IMR-90 (cell line): ENCODE measurements at regions not wholly inside any gene's neighbourhood (a gene's known extent, or its start where the extent isn't known, plus 50 kb on each side); places are given as distances from the start of the nearest gene placed in this dataset.

Source experiments
- ATAC-seq: fragments of 200-7000 bp; cut with Tn5 transposase; 2 replicates; pipeline ENCODE4 v1.9.1; 2020; ENCODE audit warnings: low read depth, mild to moderate bottlenecking, moderate library complexity
- BruUV-seq: library from RNA; stranded (reverse); fragments of 400-500 nt; replicated peaks from 2 replicates; lab custom pipeline; 2021; lab: Mats Ljungman, UMichigan
- CTCF ChIA-PET: fragments of 300-600 bp; formaldehyde crosslinking; extraction: SDS; loops from one replicate; lab custom pipeline; 2021; ENCODE audit warnings: antibody characterized with exemption; lab: Yijun Ruan, JAX
- POLR2A ChIA-PET: fragments of 300-600 bp; sonication (Branson Sonifier 250); formaldehyde crosslinking; loops from one replicate; lab custom pipeline; 2022; ENCODE audit warnings: antibody characterized with exemption; ENCODE audit not compliant: unreplicated experiment; lab: Charles Lee
- DNase-seq: peaks from one replicate; pipeline ENCODE4 v3.0.0; 2013
- H2AFZ ChIP-seq: replicated peaks from 2 replicates; pipeline ENCODE3; 2013; ENCODE audit warnings: low read length, mild to moderate bottlenecking; ENCODE audit not compliant: poor library complexity
- H2AK5ac ChIP-seq: 2 replicates; pipeline ENCODE4 v1.6.1; 2013; ENCODE audit warnings: low read depth, low read length, inconsistent platforms
- H2AK9ac ChIP-seq: replicated peaks from 2 replicates; pipeline ENCODE3; 2013; ENCODE audit warnings: mild to moderate bottlenecking, low read depth, low read length, moderate library complexity; ENCODE audit not compliant: poor library complexity
- H2BK120ac ChIP-seq: 2 replicates; pipeline ENCODE4 v1.6.1; 2013; ENCODE audit warnings: low read depth, low read length, inconsistent platforms
- H2BK15ac ChIP-seq: 3 replicates; pipeline ENCODE4 v1.6.1; 2013; ENCODE audit warnings: low read depth, low read length, inconsistent platforms
- H2BK20ac ChIP-seq: 2 replicates; pipeline ENCODE4 v1.6.1; 2013; ENCODE audit warnings: low read depth, mild to moderate bottlenecking, inconsistent platforms, low read length, moderate library complexity
- H2BK5ac ChIP-seq: 2 replicates; pipeline ENCODE4 v1.6.1; 2013; ENCODE audit warnings: mild to moderate bottlenecking, low read depth, low read length, inconsistent platforms; ENCODE audit not compliant: poor library complexity, severe bottlenecking
- H3K14ac ChIP-seq: replicated peaks from 2 replicates; pipeline ENCODE4 v1.6.1; 2013; ENCODE audit warnings: low read depth, low read length, inconsistent platforms
- H3K18ac ChIP-seq: 2 replicates; pipeline ENCODE4 v1.6.1; 2013; ENCODE audit warnings: low read depth, low read length, control low read depth
- H3K23ac ChIP-seq: 2 replicates; pipeline ENCODE4 v1.6.1; 2013; ENCODE audit warnings: low read depth, low read length, inconsistent platforms
- H3K27ac ChIP-seq: 2 replicates; pipeline ENCODE4 v1.5.1; 2013; ENCODE audit warnings: mild to moderate bottlenecking, control low read depth, low read length; ENCODE audit not compliant: insufficient read depth
- H3K27me3 ChIP-seq: 2 replicates; pipeline ENCODE4 v1.6.1; 2013; ENCODE audit warnings: low read length; ENCODE audit not compliant: control insufficient read depth, insufficient read depth
- H3K36me3 ChIP-seq: 2 replicates; pipeline ENCODE4 v1.6.1; 2013; ENCODE audit warnings: low read length, mixed read lengths; ENCODE audit not compliant: control insufficient read depth, insufficient read depth
- H3K4ac ChIP-seq: 2 replicates; pipeline ENCODE4 v1.6.1; 2013; ENCODE audit warnings: low read depth, low read length, inconsistent platforms
- H3K4me1 ChIP-seq: 2 replicates; pipeline ENCODE4 v1.6.1; 2013; ENCODE audit warnings: low read length, mixed read lengths; ENCODE audit not compliant: control insufficient read depth, insufficient read depth
- H3K4me2 ChIP-seq: 2 replicates; pipeline ENCODE4 v1.6.1; 2013; ENCODE audit warnings: low read depth, mild to moderate bottlenecking, control low read depth, low read length, moderate library complexity
- H3K4me3 ChIP-seq: 2 replicates; pipeline ENCODE4 v1.5.1; 2013; ENCODE audit warnings: low read depth, mild to moderate bottlenecking, control low read depth, low read length, moderate library complexity; ENCODE audit not compliant: insufficient read depth
- H3K56ac ChIP-seq: 2 replicates; pipeline ENCODE4 v1.6.1; 2013; ENCODE audit warnings: low read length, inconsistent platforms; ENCODE audit not compliant: insufficient read depth; ENCODE audit errors: extremely low read depth
- H3K79me1 ChIP-seq, 2 experiments: 2 replicates each; pipeline ENCODE4 v1.6.1; 2013; ENCODE audit warnings: low read length in 2 of 2, inconsistent platforms in 1 of 2, low read depth in 1 of 2
- H3K9ac ChIP-seq: 2 replicates; pipeline ENCODE4 v1.6.1; 2013; ENCODE audit warnings: low read depth, low read length, control low read depth
- H3K9me1 ChIP-seq: 2 replicates; pipeline ENCODE4 v1.6.1; 2013; ENCODE audit warnings: low read length, inconsistent platforms; ENCODE audit not compliant: insufficient read depth
- H3K9me3 ChIP-seq: 2 replicates; pipeline ENCODE4 v1.6.1; 2013; ENCODE audit warnings: low read length; ENCODE audit not compliant: control insufficient read depth, insufficient read depth
- H4K20me1 ChIP-seq: 2 replicates; pipeline ENCODE4 v1.6.1; 2013; ENCODE audit warnings: low read length, inconsistent platforms; ENCODE audit not compliant: insufficient read depth
- H4K5ac ChIP-seq: 2 replicates; pipeline ENCODE4 v1.6.1; 2013; ENCODE audit warnings: mild to moderate bottlenecking, low read depth, low read length, control low read depth
- H4K8ac ChIP-seq, 2 experiments: 2 replicates each; pipeline ENCODE4 v1.6.1; 2013; ENCODE audit warnings: low read depth in 2 of 2, low read length in 2 of 2, control low read depth in 1 of 2, inconsistent platforms in 1 of 2
- H4K91ac ChIP-seq: 2 replicates; pipeline ENCODE4 v1.6.1; 2013; ENCODE audit warnings: low read depth, low read length, inconsistent platforms; ENCODE audit not compliant: insufficient read depth
- MAZ ChIP-seq: IDR thresholded peaks from 2 replicates; pipeline ENCODE4 v1.6.1; 2012; ENCODE audit warnings: low read depth, mild to moderate bottlenecking, low read length, improper control_type of control experiment, moderate library complexity, borderline replicate concordance
- MXI1 ChIP-seq: IDR thresholded peaks from 2 replicates; pipeline ENCODE4 v1.6.1; 2012; ENCODE audit warnings: low read depth, mild to moderate bottlenecking, low read length, moderate library complexity, borderline replicate concordance
- NFE2L2 ChIP-seq: fragments of 150-350 bp; IDR thresholded peaks from 2 replicates; pipeline ENCODE4 v1.6.1; 2016; ENCODE audit warnings: low read depth, mild to moderate bottlenecking, low read length
- RFX5 ChIP-seq: IDR thresholded peaks from 2 replicates; pipeline ENCODE4 v1.8.0; 2012; ENCODE audit warnings: low read depth, mild to moderate bottlenecking, low read length, moderate library complexity
- SMC3 ChIP-seq: fragments of 150-350 bp; IDR thresholded peaks from 2 replicates; pipeline ENCODE4 v1.6.1; 2016; ENCODE audit warnings: low read depth, mild to moderate bottlenecking, antibody characterized with exemption, low read length, moderate library complexity
- dilution Hi-C: fragments of 300-500 bp; cut with HindIII; formaldehyde crosslinking; loops from one replicate; pipeline ENCODE4 v1.14.3; 2018; ENCODE audit warnings: low sequenced_read_pairs; ENCODE audit not compliant: unreplicated experiment
- in situ Hi-C: fragments of 300-500 bp; cut with MboI; formaldehyde crosslinking; loops from 3 replicates; pipeline ENCODE4 v1.14.3; 2019; ENCODE audit warnings: low sequenced_read_pairs, inconsistent platforms, mixed read lengths
- intact Hi-C: fragments of 100-400 bp; cut with micrococcal nuclease; formaldehyde crosslinking; loops from 2 replicates; pipeline ENCODE4 v1.10.0; 2022

DNA sequence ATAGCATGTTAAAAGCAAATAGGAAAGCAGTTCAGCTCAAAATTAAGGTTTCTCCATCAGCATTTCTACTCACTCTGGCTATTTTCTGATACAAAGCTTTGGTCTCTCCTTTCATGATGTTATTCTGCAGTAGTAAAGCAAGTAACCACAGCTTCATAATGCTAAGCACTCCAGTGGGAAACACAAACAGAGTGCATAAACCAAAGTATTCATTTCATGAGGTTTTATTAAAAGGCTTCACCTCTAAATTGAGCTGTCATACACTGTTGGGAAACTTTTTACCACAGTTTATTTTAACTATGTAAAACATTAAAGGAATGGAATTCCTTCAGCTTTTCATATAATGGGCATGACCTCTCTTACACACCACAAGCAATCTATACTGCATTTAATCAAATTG is 157.9 kb upstream of the LMO3 start:
- H3K4me2 ChIP-seq = no peak overlapping the region
- ChIA-PET CTCF (no interaction called here), POLR2A (no interaction called here)
- H3K14ac ChIP-seq = no peak overlapping the region
- H3K9me3 ChIP-seq = peaks cover 2% of the 10 kb centered on the region; the same call in 1 of the 2 replicates
- dilution Hi-C loops = no loop called here
- H4K91ac ChIP-seq = no peak overlapping the region
- H2AK9ac ChIP-seq = no peak overlapping the region
- no TSS peak for BruUV-seq
- no peaks in the 10 kb centered on the region for H4K20me1 ChIP-seq
- H3K18ac ChIP-seq = no peak overlapping the region
- no peak for TF ChIP-seq RFX5
- TF ChIP-seq MAZ = no peak
- no peak for TF ChIP-seq NFE2L2
- no peak for TF ChIP-seq MXI1
- TF ChIP-seq SMC3 = no peak
- H3K27me3 ChIP-seq = no peaks in the 10 kb centered on the region
- H2BK5ac ChIP-seq = no peak overlapping the region
- H2BK120ac ChIP-seq = no peak overlapping the region
- no peak overlapping the region for H3K4ac ChIP-seq
- H4K8ac ChIP-seq = no peak overlapping the region
- H2AK5ac ChIP-seq = no peak overlapping the region
- intact Hi-C loops = no loop called here
- no peak overlapping the region for H2AFZ ChIP-seq
- H3K4me1 ChIP-seq = no peaks in the 10 kb centered on the region
- no peak overlapping the region for H4K5ac ChIP-seq
- DNase-seq (no peak), ATAC-seq (no peak)
- no peak overlapping the region for H3K27ac ChIP-seq
- H3K36me3 ChIP-seq = no peaks in the 10 kb centered on the region
- no peak overlapping the region for H2BK15ac ChIP-seq
- no peak overlapping the region for H3K4me3 ChIP-seq
- no peak overlapping the region for H3K9ac ChIP-seq
- H3K23ac ChIP-seq = no peak overlapping the region
- H3K56ac ChIP-seq = no peak overlapping the region
- no peak overlapping the region for H2BK20ac ChIP-seq
- no peaks in the 10 kb centered on the region for H3K9me1 ChIP-seq
- H3K79me1 ChIP-seq = no peaks in the 10 kb centered on the region
- in situ Hi-C loops = no loop called here
